ENCODE measurements at regions not wholly inside any gene's neighbourhood (a gene's known extent, or its start where the extent isn't known, plus 50 kb on each side); places are given as distances from the start of the nearest gene placed in this dataset.
"Not testable (repeated sequence)": the region's sequence is repeated elsewhere in the genome, so short reads cannot be mapped to it uniquely, and the experiment has no call there.

- no peak for ATAC-seq
- no peaks in the 10 kb centered on the region for H3K9me3 ChIP-seq (ENCODE audit: control insufficient read depth in 2 of 3, low read length in 3 of 3)
- no peaks in the 10 kb centered on the region for H3K27me3 ChIP-seq (ENCODE audit: control insufficient read depth in 2 of 2, insufficient read depth in 2 of 2, low read length in 2 of 2)
- H3K36me3 Mint-ChIP-seq = peaks cover 0 to 4% (median 0%) of the 10 kb centered on the region in 5 donors
- H3K27me3 Mint-ChIP-seq = peaks cover 0 to 6% (median 0%) of the 10 kb centered on the region in 5 donors
- ChIA-PET POLR2A (no interaction called here), CTCF (no interaction called here)
- H3K9me3 Mint-ChIP-seq = peaks cover 0 to 10% (median under 1%) of the 10 kb centered on the region in 11 donors
- peaks cover 1 to 7% (median 6%) of the 10 kb centered on the region in 7 donors for H3K4me1 Mint-ChIP-seq
- H3K36me3 ChIP-seq (ENCODE audit: control insufficient read depth in 2 of 3, insufficient read depth in 3 of 3, low read length in 3 of 3) = no peaks in the 10 kb centered on the region
- no peak overlapping the region for H3K4me3 ChIP-seq (ENCODE audit: low read length)
- no peaks in the 10 kb centered on the region for H3K4me1 ChIP-seq (ENCODE audit: control insufficient read depth in 2 of 2, insufficient read depth in 2 of 2, low read length in 2 of 2)
- no peak overlapping the region for H3K27ac Mint-ChIP-seq
- H3K27ac ChIP-seq (ENCODE audit: low read depth, low read length) = no peak overlapping the region
- no peak overlapping the region for H3K4me3 Mint-ChIP-seq
- intact Hi-C loops (cut with micrococcal nuclease) = no loop called here
- no peak for DNase-seq
Measured at GRCh38 chr1:173303984-173304383, 96.9 kb upstream of the TNFSF4 start.

- Mint-ChIP-seq H3K9me3 (peaks cover 0 to 10% (median 2%) of the 10 kb centered on the region in 11 donors), H3K4me1 (peaks cover 0 to 3% (median under 1%) of the 10 kb centered on the region in 7 donors), H3K4me3 (no peak overlapping the region), H3K27me3 (peaks cover 0 to 6% (median 0%) of the 10 kb centered on the region in 5 donors), H3K27ac (no peak overlapping the region), H3K36me3 (peaks cover 0 to 4% (median 0%) of the 10 kb centered on the region in 5 donors)
- Histone ChIP-seq H3K4me1 (ENCODE audit: control insufficient read depth in 2 of 2, insufficient read depth in 2 of 2, low read length in 2 of 2) (no peaks in the 10 kb centered on the region), H3K27ac (ENCODE audit: low read depth, low read length) (no peak overlapping the region), H3K36me3 (ENCODE audit: control insufficient read depth in 2 of 3, insufficient read depth in 3 of 3, low read length in 3 of 3) (no peaks in the 10 kb centered on the region), H3K4me3 (ENCODE audit: low read length) (no peak overlapping the region), H3K27me3 (ENCODE audit: control insufficient read depth in 2 of 2, insufficient read depth in 2 of 2, low read length in 2 of 2) (no peaks in the 10 kb centered on the region), H3K9me3 (ENCODE audit: control insufficient read depth in 2 of 3, low read length in 3 of 3) (no peaks in the 10 kb centered on the region)
- POLR2A ChIA-PET = no interaction called here
- ATAC-seq (no peak), DNase-seq (no peak)
- CTCF ChIA-PET = no interaction called here
- intact Hi-C loops (cut with micrococcal nuclease) = no loop called here
Measured at GRCh38 chr1:173304529-173305227, 97.5 kb upstream of the TNFSF4 start.

GRCh38 chr1:173307845-173308244 lies 100.7 kb upstream of the TNFSF4 start:
- Histone ChIP-seq H3K9me3 (ENCODE audit: control insufficient read depth in 2 of 3, low read length in 3 of 3) (no peaks in the 10 kb centered on the region), H3K4me1 (ENCODE audit: control insufficient read depth in 2 of 2, insufficient read depth in 2 of 2, low read length in 2 of 2) (no peaks in the 10 kb centered on the region), H3K27me3 (ENCODE audit: control insufficient read depth in 2 of 2, insufficient read depth in 2 of 2, low read length in 2 of 2) (no peaks in the 10 kb centered on the region), H3K4me3 (ENCODE audit: low read length) (no peak overlapping the region), H3K36me3 (ENCODE audit: control insufficient read depth in 2 of 3, insufficient read depth in 3 of 3, low read length in 3 of 3) (no peaks in the 10 kb centered on the region), H3K27ac (ENCODE audit: low read depth, low read length) (no peak overlapping the region)
- Mint-ChIP-seq H3K27ac (no peak overlapping the region), H3K9me3 (peaks cover 2 to 33% (median 11%) of the 10 kb centered on the region in 11 donors), H3K4me3 (no peak overlapping the region), H3K36me3 (peaks cover 0 to 23% (median 15%) of the 10 kb centered on the region in 5 donors), H3K27me3 (peaks cover 0 to 8% (median 0%) of the 10 kb centered on the region in 5 donors), H3K4me1 (peaks cover 0 to 1% (median 0%) of the 10 kb centered on the region in 7 donors)
- POLR2A ChIA-PET = no interaction called here
- CTCF ChIA-PET = no interaction called here
- ATAC-seq (no peak), DNase-seq (no peak)
- intact Hi-C loops (cut with micrococcal nuclease) = no loop called here

- ATAC-seq = no peak
- intact Hi-C loops (cut with micrococcal nuclease) = no loop called here
Measured at GRCh38 chr1:173314656-173315055, 107.5 kb upstream of the TNFSF4 start.

GRCh38 chr1:173315296-173315695 lies 108.2 kb upstream of the TNFSF4 start:
- Histone ChIP-seq H3K9me3 (ENCODE audit: control insufficient read depth in 2 of 3, low read length in 3 of 3) (no peaks in the 10 kb centered on the region), H3K36me3 (ENCODE audit: control insufficient read depth in 2 of 3, insufficient read depth in 3 of 3, low read length in 3 of 3) (no peaks in the 10 kb centered on the region), H3K4me3 (ENCODE audit: low read length) (no peak overlapping the region), H3K27me3 (ENCODE audit: control insufficient read depth in 2 of 2, insufficient read depth in 2 of 2, low read length in 2 of 2) (no peaks in the 10 kb centered on the region), H3K4me1 (ENCODE audit: control insufficient read depth in 2 of 2, insufficient read depth in 2 of 2, low read length in 2 of 2) (no peaks in the 10 kb centered on the region), H3K27ac (ENCODE audit: low read depth, low read length) (no peak overlapping the region)
- peaks cover 0 to 15% (median 10%) of the 10 kb centered on the region in 7 donors for H3K4me1 Mint-ChIP-seq
- H3K36me3 Mint-ChIP-seq = peaks cover 0 to 42% (median 29%) of the 10 kb centered on the region in 5 donors
- H3K4me3 Mint-ChIP-seq = no peak overlapping the region
- CTCF ChIA-PET = no interaction called here
- DNase-seq (no peak), ATAC-seq (no peak)
- peaks cover 0 to 7% (median 0%) of the 10 kb centered on the region in 5 donors for H3K27me3 Mint-ChIP-seq
- intact Hi-C loops (cut with micrococcal nuclease) = no loop called here
- no peak overlapping the region for H3K27ac Mint-ChIP-seq
- H3K9me3 Mint-ChIP-seq = peaks cover 2 to 18% (median 8%) of the 10 kb centered on the region in 11 donors
- POLR2A ChIA-PET = no interaction called here

More at GRCh38 chr1:173314656-173315055, 107.5 kb upstream of the TNFSF4 start:
- Mint-ChIP-seq H3K27ac (no peak overlapping the region), H3K27me3 (peaks cover 0 to 9% (median 0%) of the 10 kb centered on the region in 5 donors), H3K4me1 (peaks cover 0 to 14% (median 10%) of the 10 kb centered on the region in 7 donors), H3K9me3 (peaks cover 3 to 23% (median 10%) of the 10 kb centered on the region in 11 donors), H3K36me3 (peaks cover 0 to 40% (median 27%) of the 10 kb centered on the region in 5 donors), H3K4me3 (no peak overlapping the region)
- ChIA-PET POLR2A (no interaction called here), CTCF (interaction anchor here (0.6 kb wide), 1 partner anchor 629 kb away, joined by 4 read pairs; no protein-coding TSS in a partner anchor)
- H3K4me3 ChIP-seq (ENCODE audit: low read length) = no peak overlapping the region
- no peaks in the 10 kb centered on the region for H3K4me1 ChIP-seq (ENCODE audit: control insufficient read depth in 2 of 2, insufficient read depth in 2 of 2, low read length in 2 of 2)
- no peaks in the 10 kb centered on the region for H3K36me3 ChIP-seq (ENCODE audit: control insufficient read depth in 2 of 3, insufficient read depth in 3 of 3, low read length in 3 of 3)
- H3K9me3 ChIP-seq (ENCODE audit: control insufficient read depth in 2 of 3, low read length in 3 of 3) = no peaks in the 10 kb centered on the region
- no peak for DNase-seq
- H3K27me3 ChIP-seq (ENCODE audit: control insufficient read depth in 2 of 2, insufficient read depth in 2 of 2, low read length in 2 of 2) = no peaks in the 10 kb centered on the region
- no peak overlapping the region for H3K27ac ChIP-seq (ENCODE audit: low read depth, low read length)

- Histone ChIP-seq H3K4me1 (ENCODE audit: control insufficient read depth in 2 of 2, insufficient read depth in 2 of 2, low read length in 2 of 2) (no peaks in the 10 kb centered on the region), H3K4me3 (ENCODE audit: low read length) (no peak overlapping the region), H3K9me3 (ENCODE audit: control insufficient read depth in 2 of 3, low read length in 3 of 3) (no peaks in the 10 kb centered on the region), H3K27me3 (ENCODE audit: control insufficient read depth in 2 of 2, insufficient read depth in 2 of 2, low read length in 2 of 2) (no peaks in the 10 kb centered on the region), H3K36me3 (ENCODE audit: control insufficient read depth in 2 of 3, insufficient read depth in 3 of 3, low read length in 3 of 3) (no peaks in the 10 kb centered on the region), H3K27ac (ENCODE audit: low read depth, low read length) (no peak overlapping the region)
- Mint-ChIP-seq H3K27me3 (peaks cover 0 to 3% (median 0%) of the 10 kb centered on the region in 5 donors), H3K4me1 (peaks cover 0 to 21% (median 10%) of the 10 kb centered on the region in 7 donors), H3K4me3 (no peak overlapping the region), H3K36me3 (peaks cover 0 to 52% (median 49%) of the 10 kb centered on the region in 5 donors), H3K9me3 (peaks cover 2 to 15% (median 7%) of the 10 kb centered on the region in 11 donors), H3K27ac (no peak overlapping the region)
- POLR2A ChIA-PET = no interaction called here
- DNase-seq = no peak
- ATAC-seq = no peak
- intact Hi-C loops (cut with micrococcal nuclease) = no loop called here
- CTCF ChIA-PET = no interaction called here
Measured at GRCh38 chr1:173318788-173319187, 111.7 kb upstream of the TNFSF4 start.

- H3K27ac ChIP-seq (ENCODE audit: low read depth, low read length); H3K4me3 ChIP-seq (ENCODE audit: low read length); ATAC-seq; H3K27me3 Mint-ChIP-seq; CTCF ChIA-PET; intact Hi-C loops (cut with micrococcal nuclease); H3K27me3 ChIP-seq (ENCODE audit: control insufficient read depth in 2 of 2, insufficient read depth in 2 of 2, low read length in 2 of 2); POLR2A ChIA-PET; DNase-seq; H3K36me3 ChIP-seq (ENCODE audit: control insufficient read depth in 2 of 3, insufficient read depth in 3 of 3, low read length in 3 of 3); H3K9me3 ChIP-seq (ENCODE audit: control insufficient read depth in 2 of 3, low read length in 3 of 3); H3K27ac Mint-ChIP-seq; H3K4me1 ChIP-seq (ENCODE audit: control insufficient read depth in 2 of 2, insufficient read depth in 2 of 2, low read length in 2 of 2); H3K4me3 Mint-ChIP-seq: not testable (repeated sequence)
- Mint-ChIP-seq H3K36me3 (peaks cover 6 to 51% (median 38%) of the 10 kb centered on the region in 5 donors), H3K9me3 (peaks cover 4 to 23% (median 14%) of the 10 kb centered on the region in 11 donors), H3K4me1 (peaks cover 0 to 10% (median 0%) of the 10 kb centered on the region in 7 donors)
Measured at GRCh38 chr1:173324352-173324751, 117.2 kb upstream of the TNFSF4 start.
